GM21390 (cell line): ENCODE measurements at regions not wholly inside any gene's neighbourhood (a gene's known extent, or its start where the extent isn't known, plus 50 kb on each side); places are given as distances from the start of the nearest gene placed in this dataset.

Experiments used
- ATAC-seq: cut with Tn5 transposase; IDR thresholded peaks from one replicate; pipeline ENCODE4 v1.9.1; 2021; ENCODE audit not compliant: unreplicated experiment

GRCh38 chr13:50437252-50437651 lies 406.2 kb downstream of the DLEU7 start:
- no peak for ATAC-seq

GRCh38 chr13:50438351-50438750 lies 405.1 kb downstream of the DLEU7 start:
- no peak for ATAC-seq

- ATAC-seq = no peak
Observed at GRCh38 chr13:50441130-50441529, 402.4 kb downstream of the DLEU7 start.

- no peak for ATAC-seq
Observed at GRCh38 chr13:50444726-50445125, 398.8 kb downstream of the DLEU7 start.

- no peak for ATAC-seq
Observed at GRCh38 chr13:50446611-50447010, 396.9 kb downstream of the DLEU7 start.

- ATAC-seq = no peak
Observed at GRCh38 chr13:50448535-50448998, 394.9 kb downstream of the DLEU7 start.

- ATAC-seq = no peak
Observed at GRCh38 chr13:50449465-50449864, 394.0 kb downstream of the DLEU7 start.

- no peak for ATAC-seq
Observed at GRCh38 chr13:50450279-50450678, 393.2 kb downstream of the DLEU7 start.

GRCh38 chr13:50451609-50452008 lies 391.9 kb downstream of the DLEU7 start:
- ATAC-seq = no peak

GRCh38 chr13:50452028-50452427 lies 391.5 kb downstream of the DLEU7 start:
- no peak for ATAC-seq

GRCh38 chr13:50452756-50453155 lies 390.7 kb downstream of the DLEU7 start:
- ATAC-seq = no peak

GRCh38 chr13:50453188-50453587 lies 390.3 kb downstream of the DLEU7 start:
- ATAC-seq = no peak

GRCh38 chr13:50456111-50456510 lies 387.4 kb downstream of the DLEU7 start:
- no peak for ATAC-seq

- no peak for ATAC-seq
Observed at GRCh38 chr13:50457415-50458393, 385.8 kb downstream of the DLEU7 start.

GRCh38 chr13:50459046-50459445 lies 384.4 kb downstream of the DLEU7 start:
- ATAC-seq = no peak

- ATAC-seq = no peak
Observed at GRCh38 chr13:50459658-50460057, 383.8 kb downstream of the DLEU7 start.

GRCh38 chr13:50460358-50460757 lies 383.1 kb downstream of the DLEU7 start:
- ATAC-seq = no peak

- ATAC-seq = no peak
Observed at GRCh38 chr13:50461189-50461588, 382.3 kb downstream of the DLEU7 start.

- no peak for ATAC-seq
Observed at GRCh38 chr13:50463719-50464118, 379.8 kb downstream of the DLEU7 start.

GRCh38 chr13:50464349-50465251 lies 378.9 kb downstream of the DLEU7 start:
- no peak for ATAC-seq

GRCh38 chr13:50466456-50466855 lies 377.0 kb downstream of the DLEU7 start:
- ATAC-seq = no peak
